HG03442 (cell line): ENCODE measurements at regions not wholly inside any gene's neighbourhood (a gene's known extent, or its start where the extent isn't known, plus 50 kb on each side); places are given as distances from the start of the nearest gene placed in this dataset.
"Not testable (repeated sequence)": the region's sequence is repeated elsewhere in the genome, so short reads cannot be mapped to it uniquely, and the experiment has no call there.

Experiments
- ATAC-seq: cut with Tn5 transposase; IDR thresholded peaks from one replicate; pipeline ENCODE4 v1.9.1; 2021; ENCODE audit warnings: mild to moderate bottlenecking, moderate library complexity; ENCODE audit not compliant: unreplicated experiment

GRCh38 chrX:40380655-40381488 is 199.9 kb upstream of the ATP6AP2 start:
- ATAC-seq, result no peak

- ATAC-seq, result no peak
Measured at GRCh38 chrX:40377684-40378083, 203.1 kb upstream of the ATP6AP2 start.

GRCh38 chrX:40374486-40374885 is 206.3 kb upstream of the ATP6AP2 start:
- no peak for ATAC-seq

- no peak for ATAC-seq
Measured at GRCh38 chrX:40373641-40374040, 207.1 kb upstream of the ATP6AP2 start.

- ATAC-seq, result no peak
Measured at GRCh38 chrX:40373025-40373424, 207.7 kb upstream of the ATP6AP2 start.

DNA sequence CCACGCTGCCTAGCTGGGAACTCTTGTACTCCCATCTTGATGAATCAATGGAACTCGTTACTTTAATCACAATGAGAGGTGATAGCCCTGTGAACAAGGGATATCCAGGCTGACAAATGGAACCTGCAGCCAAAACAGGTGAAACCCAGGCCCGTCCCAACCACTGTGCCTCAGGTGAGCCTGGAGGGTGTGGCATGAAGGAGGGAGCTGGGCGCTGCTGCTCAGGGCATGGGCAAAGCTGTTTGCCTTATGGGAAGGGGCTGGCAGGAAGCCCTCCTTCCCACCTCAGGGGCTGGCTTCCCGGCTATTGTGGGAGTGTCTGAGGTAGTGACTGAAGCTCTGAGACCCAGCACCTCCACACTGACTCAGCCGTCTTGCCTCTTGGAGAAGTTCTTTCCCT is 209.4 kb upstream of the ATP6AP2 start:
- no peak for ATAC-seq

- no peak for ATAC-seq
Measured at GRCh38 chrX:40368611-40369061, 212.1 kb upstream of the ATP6AP2 start.

DNA sequence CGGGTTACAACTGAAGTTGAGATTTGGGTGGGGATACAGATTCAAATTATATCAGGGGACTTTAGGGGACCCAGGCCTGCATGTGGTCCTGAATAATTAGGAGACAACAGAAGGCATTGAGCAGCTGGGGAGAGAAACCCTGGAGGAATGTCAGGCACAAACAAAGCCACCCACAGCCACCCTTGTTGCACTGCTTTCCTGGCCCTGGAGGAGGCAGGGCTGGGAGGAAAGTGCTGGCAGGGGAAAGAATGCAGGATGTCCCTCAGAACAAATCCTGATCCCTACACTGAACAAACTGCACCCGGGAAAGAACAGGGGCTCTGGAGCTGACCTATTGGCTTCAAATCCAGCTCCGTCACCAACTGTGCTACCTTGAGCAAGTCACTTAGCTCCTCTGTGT is 214.1 kb upstream of the ATP6AP2 start:
- ATAC-seq, result no peak

- ATAC-seq, result not testable (repeated sequence)
Measured at GRCh38 chrX:40362291-40362690, 218.5 kb upstream of the ATP6AP2 start.

DNA sequence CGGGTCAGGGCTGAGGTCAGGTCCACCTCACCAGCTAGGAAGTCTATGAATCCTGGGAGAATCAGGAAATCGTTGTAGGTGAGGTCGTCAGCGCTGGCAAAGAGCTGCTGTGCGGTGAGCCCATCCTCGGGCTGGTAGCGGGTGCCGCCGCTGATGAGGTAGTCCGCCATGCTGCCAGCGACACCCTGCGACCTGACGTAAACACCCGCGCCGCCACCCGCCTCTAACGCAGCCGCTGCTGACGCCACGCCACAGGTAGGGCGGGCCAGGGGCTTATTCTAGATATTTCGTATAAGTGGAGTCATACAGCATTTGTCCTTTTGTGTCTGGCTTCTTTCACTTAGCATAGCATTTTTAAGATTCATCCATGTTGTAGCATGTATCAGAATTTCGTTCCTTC is 220.2 kb upstream of the ATP6AP2 start:
- no peak for ATAC-seq

DNA sequence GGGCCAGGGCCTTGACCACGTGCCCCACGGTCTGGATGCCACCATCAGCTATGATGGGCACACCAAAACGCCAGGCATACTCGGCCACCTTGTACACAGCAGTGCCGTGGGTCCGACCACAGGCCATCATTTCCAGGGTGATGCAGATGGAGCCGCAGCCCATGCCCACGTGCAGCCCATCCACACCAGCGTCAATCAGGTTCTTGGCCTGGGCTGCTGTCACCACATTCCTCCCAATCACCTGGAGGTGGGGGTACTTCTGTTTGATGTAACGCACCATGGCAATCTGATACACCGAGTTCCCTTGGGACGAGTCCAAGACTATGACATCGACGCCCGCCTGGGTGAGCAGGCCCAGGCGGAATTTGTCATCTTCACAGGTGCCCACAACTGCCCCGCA is 221.2 kb upstream of the ATP6AP2 start:
- no peak for ATAC-seq

- no peak for ATAC-seq
Measured at GRCh38 chrX:40358994-40359393, 221.8 kb upstream of the ATP6AP2 start.

GRCh38 chrX:40349251-40349650 is 231.5 kb upstream of the ATP6AP2 start:
- no peak for ATAC-seq

GRCh38 chrX:40346379-40346778 is 234.4 kb upstream of the ATP6AP2 start:
- no peak for ATAC-seq

DNA sequence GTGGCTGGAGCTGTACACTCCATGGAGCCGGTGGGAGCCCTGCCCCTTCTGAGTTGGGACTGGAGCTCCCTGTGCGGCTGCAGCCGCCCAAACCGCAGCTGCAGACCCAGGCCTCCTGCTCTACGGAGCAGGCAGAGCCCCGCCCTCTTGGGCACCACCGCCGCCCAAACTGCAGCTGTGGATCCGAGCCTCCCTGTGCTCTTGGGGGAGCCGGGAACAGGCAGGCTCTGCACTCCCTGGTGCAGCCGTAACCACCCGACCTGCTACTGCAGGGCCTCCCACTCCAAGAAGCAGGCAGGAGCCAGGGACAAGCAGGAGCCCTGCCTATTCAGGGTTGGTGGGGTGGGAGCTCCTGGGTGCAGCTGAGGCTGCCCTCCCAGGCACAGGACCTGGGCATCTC is 237.5 kb upstream of the ATP6AP2 start:
- no peak for ATAC-seq

GRCh38 chrX:40340116-40340515 is 240.7 kb upstream of the ATP6AP2 start:
- no peak for ATAC-seq

- ATAC-seq, result no peak
Measured at GRCh38 chrX:40333344-40333743, 235.6 kb upstream of the BCOR start.

- no peak for ATAC-seq
Measured at GRCh38 chrX:40331762-40332161, 234.0 kb upstream of the BCOR start.

- ATAC-seq, result no peak
Measured at GRCh38 chrX:40331353-40331752, 233.6 kb upstream of the BCOR start.

GRCh38 chrX:40329616-40330015 is 231.9 kb upstream of the BCOR start:
- no peak for ATAC-seq

DNA sequence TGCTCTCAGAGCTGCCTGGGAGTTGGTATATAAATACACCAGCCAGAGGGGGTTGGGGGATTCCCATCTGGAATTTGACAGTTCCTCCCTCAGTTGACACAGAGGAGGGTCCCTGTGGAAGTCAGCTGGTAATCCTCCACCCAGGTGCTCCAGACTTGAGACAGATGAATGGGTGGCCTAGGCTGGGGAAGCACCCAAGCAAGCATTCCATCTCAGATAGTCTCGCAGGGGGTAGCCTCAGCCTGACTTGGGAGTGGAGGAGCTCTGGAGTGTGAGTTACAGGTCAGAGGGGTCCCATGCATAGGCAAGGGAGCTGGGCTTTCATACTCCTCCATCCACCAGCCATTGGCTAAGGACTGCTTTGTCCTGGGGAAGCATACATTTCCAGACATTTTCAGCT is 229.3 kb upstream of the BCOR start:
- no peak for ATAC-seq

DNA sequence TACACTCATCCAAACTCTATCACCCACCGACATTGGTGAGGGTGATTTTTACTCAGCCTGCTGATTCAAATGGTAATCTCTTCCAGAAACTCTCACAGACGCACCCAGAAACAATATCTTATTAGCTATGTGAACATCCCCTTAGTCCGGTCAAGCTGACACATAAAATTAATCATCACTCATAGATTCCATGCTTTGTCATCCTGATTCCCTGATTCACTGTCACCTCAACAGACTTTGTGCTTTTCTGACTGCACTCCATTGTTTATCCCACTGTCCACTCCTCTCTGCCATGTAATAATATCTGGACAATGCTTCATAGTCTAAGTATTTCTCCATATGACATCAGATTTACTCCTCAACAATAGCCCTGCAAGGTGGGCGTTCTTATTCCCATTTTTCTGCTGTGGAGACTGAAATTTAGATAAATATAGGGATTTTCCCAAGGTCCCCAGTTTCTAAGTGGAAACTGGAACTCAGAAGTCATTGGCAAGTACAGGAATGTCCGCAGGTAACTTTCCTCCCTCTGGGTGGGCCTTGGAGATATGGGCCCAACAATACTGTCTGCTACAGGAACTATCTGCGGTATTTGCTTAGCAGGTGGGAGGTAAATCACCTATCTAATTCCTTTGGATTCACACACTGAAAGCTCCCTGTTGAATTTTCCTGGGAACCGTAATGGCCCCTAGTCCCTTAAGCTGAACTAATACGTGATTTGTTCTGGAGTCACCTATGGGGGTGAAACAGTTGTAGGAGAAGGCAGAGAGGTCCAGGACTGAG is 228.6 kb upstream of the BCOR start:
- ATAC-seq, result no peak
